ENCODE measurements at regions not wholly inside any gene's neighbourhood (a gene's known extent, or its start where the extent isn't known, plus 50 kb on each side); places are given as distances from the start of the nearest gene placed in this dataset.

- no peak for TF ChIP-seq CTCF (IDR thresholded peaks at IDR 0.05)
- TF ChIP-seq SIN3A (IDR thresholded peaks at IDR 0.05; ENCODE audit: borderline replicate concordance, insufficient read depth, low read depth, low read length) = no peak
- TF ChIP-seq POLR2AphosphoS5 (IDR thresholded peaks at IDR 0.05; ENCODE audit: low read depth, low read length) = no peak
- no peak for TF ChIP-seq TCF7L2 (IDR thresholded peaks at IDR 0.05; ENCODE audit: low read depth, low read length)
These were observed 446.1 kb upstream of the RARB start for GRCh38 chr3:24981924-24982323.
